LNCaP clone FGC (cell line): ENCODE measurements at regions not wholly inside any gene's neighbourhood (a gene's known extent, or its start where the extent isn't known, plus 50 kb on each side); places are given as distances from the start of the nearest gene placed in this dataset.

Experiments
- DNase-seq: peaks from one replicate; pipeline ENCODE4 v3.0.0-alpha.2; 2011; ENCODE audit warnings: low read depth
- H3K4me3 ChIP-seq: 2 replicates; pipeline ENCODE4 v1.5.1; 2011; ENCODE audit warnings: mild to moderate bottlenecking, low read depth, low read length, control low read depth
- TF ChIP-seq, protein P1 (sequence below): IDR thresholded peaks from 2 replicates; pipeline ENCODE4 v1.5.1; 2012; ENCODE audit warnings: mild to moderate bottlenecking; ENCODE audit not compliant: control insufficient read depth, insufficient read depth; ENCODE audit errors: extremely low read depth

- no peak for DNase-seq
- H3K4me3 ChIP-seq = no peak overlapping the region
- TF ChIP-seq, protein P1, sequence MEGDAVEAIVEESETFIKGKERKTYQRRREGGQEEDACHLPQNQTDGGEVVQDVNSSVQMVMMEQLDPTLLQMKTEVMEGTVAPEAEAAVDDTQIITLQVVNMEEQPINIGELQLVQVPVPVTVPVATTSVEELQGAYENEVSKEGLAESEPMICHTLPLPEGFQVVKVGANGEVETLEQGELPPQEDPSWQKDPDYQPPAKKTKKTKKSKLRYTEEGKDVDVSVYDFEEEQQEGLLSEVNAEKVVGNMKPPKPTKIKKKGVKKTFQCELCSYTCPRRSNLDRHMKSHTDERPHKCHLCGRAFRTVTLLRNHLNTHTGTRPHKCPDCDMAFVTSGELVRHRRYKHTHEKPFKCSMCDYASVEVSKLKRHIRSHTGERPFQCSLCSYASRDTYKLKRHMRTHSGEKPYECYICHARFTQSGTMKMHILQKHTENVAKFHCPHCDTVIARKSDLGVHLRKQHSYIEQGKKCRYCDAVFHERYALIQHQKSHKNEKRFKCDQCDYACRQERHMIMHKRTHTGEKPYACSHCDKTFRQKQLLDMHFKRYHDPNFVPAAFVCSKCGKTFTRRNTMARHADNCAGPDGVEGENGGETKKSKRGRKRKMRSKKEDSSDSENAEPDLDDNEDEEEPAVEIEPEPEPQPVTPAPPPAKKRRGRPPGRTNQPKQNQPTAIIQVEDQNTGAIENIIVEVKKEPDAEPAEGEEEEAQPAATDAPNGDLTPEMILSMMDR = no peak
These were observed 52.0 kb upstream of the STEAP1B start for GRCh38 chr7:22551768-22552513.

DNA sequence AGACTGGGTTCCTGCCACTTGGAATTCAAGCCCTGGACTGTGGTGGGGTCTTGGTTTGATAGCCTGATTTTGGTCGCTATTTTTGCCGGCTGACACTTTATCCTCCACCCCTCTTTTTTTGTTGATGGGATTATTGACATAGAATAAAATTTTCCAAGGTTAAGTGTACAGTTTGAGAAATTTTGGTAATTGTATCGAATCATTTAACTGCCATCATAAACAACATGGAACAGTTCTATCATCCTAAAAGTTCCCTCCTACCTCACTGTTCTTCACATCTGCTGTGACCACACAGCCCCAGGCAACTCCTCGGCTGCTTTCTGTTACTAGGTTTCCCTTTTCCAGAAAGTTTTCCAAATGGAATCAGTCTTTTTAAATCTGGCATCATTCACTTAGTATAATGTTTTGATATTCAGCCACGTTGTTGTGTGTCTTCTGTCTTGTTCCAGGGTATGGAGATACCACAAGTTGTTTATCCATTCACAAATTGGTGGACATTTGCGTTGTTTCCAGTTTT lies 50.6 kb upstream of the STEAP1B start:
- TF ChIP-seq, protein P1 = no peak
- H3K4me3 ChIP-seq = no peak overlapping the region
- no peak for DNase-seq

GRCh38 chr7:22549667-22550513 lies 49.9 kb upstream of the STEAP1B start:
- TF ChIP-seq, protein P1 = peak; percentile 68
- no peak for DNase-seq
- H3K4me3 ChIP-seq = no peak overlapping the region
